GM19468 (cell line): ENCODE measurements at regions not wholly inside any gene's neighbourhood (a gene's known extent, or its start where the extent isn't known, plus 50 kb on each side); places are given as distances from the start of the nearest gene placed in this dataset.
"Not testable (repeated sequence)": the region's sequence is repeated elsewhere in the genome, so short reads cannot be mapped to it uniquely, and the experiment has no call there.

Source experiments
- ATAC-seq: cut with Tn5 transposase; IDR thresholded peaks from one replicate; pipeline ENCODE4 v1.9.1; 2021; ENCODE audit warnings: mild to moderate bottlenecking, moderate library complexity, moderate number of reproducible peaks; ENCODE audit not compliant: unreplicated experiment; ENCODE audit errors: extremely low read depth

DNA sequence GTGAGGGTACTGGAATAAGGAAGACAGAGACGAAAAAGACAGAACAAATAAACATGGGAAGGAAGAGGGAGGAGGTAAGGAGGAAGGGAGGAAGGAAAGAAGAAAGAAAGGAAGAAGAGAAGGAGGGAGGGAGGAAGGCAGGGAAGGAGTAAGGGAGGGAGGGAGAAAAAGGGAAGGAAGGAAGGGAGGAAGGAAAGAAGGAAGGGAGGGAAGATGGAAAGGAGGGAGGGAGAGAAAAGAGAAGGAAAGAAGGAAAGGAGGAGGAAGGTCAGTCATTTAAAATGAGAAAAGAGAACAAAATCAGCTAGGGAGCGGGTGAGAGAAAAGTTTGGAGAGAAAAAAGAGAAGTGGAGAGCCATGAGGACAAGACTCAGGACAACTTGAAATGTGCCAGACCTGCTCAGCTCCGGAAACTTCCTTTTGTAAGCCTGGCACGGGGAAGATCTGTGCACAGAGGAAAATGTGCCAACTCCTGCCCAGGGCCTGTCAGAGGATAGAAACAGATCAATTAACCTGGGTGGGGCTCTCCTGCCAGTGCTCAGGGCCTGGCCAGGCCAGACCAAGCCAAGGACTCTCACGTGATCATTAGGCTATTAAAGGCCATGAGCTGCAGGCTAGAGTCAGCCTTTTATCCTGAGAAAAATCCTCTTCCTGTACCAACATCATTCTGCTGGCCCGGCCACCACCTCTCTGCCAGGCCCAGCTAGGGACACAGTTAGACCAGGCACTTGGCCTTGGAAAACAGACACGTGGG lies 50.1 kb upstream of the BCL6 start:
- ATAC-seq, result no peak

DNA sequence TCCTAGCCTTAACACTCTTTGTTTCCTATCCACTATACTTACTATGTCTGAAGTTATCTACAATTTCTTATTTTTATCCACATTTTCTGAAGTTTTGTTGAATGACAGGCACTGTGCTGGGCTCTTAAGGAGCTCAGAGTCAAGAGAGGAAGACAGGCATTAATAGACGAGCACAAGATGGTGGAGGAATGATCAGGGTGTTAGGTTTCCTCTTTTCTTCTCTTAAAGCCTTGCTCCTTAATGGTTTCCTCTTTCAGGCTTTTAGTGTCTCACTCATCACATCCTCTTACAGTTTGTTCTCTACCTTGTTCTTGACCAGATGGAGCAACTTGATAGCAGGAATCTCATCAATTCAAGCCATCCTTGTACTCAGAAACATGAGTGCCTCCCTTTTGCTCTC lies 52.9 kb upstream of the BCL6 start:
- no peak for ATAC-seq

DNA sequence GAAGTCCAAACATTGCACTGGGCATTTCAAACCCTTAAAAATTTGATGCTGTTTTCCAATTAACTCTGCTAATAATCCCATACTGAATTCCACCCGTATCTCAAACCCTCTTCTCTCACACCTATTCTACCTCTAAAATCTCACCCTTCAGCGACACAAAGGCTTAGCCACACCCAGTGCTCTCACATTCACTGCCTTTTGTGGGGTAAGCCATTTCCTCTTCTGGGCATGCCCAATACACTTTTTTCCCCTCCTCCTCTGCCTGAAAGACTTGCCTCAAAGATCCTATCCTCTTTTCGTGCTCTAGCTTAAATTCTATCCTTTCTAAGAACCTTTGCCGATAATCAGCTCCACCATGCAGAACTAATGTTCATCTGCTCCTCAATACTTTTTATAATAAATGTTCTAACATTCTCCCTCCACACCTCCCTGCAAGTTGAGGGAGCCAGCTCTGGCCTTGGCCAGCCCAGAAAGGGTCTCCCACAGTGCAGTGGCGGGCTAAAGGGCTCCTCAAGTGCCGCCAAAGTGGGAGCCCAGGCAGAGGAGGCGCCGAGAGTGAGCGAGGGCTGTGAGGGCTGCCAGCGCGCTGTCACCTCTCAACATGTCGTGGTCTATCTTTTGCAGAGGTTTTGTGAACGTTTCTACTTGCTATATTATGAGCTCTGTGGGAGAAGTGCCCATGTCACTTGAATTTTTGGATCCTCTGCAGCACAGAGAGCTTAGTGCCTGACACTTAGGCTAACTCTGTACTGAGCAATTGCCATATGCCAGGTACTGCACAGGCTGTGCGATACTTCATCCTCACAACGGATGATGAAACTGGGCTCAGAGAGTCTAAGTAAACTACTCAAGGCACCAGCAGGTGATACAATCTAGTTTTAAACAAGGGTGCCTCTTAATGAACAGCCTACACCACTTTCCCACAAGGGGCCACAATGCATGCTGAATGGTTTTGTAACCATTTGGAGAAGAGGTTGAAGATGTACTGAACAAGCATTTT lies 53.6 kb upstream of the BCL6 start:
- ATAC-seq, result no peak

DNA sequence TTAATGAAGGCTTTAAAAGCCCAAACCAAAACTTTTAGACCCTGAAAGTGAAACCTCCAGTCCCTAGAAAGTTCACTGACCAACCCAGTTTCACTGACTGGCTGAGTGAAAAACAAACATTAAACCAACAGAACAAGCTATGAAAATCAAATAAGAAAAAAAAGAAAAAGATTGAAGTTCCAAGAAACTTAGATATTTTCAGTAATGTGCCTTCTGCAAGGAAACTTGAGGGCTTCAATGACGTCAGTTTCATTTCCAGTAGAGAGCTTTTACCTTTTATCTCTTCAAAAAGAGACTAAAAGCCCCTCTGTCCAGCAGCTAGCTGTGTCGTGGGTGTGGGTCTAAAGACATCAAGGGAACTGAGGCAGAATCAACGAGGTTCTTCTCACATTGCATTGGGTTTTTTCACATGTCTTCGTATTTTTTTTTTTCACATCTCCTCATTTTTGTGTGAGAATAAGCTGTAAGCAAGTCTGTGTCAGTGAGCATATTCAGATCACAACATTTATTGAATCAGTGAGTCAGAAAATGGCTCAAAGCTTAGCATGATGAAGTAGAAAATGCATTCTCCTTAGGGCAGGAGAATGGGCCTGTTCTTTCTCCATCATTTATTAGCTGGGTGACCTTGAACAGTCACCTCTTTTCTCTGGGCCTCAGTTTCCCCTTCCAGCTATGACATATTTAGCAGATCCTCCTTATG lies 54.8 kb upstream of the BCL6 start:
- peak; percentile 19 for ATAC-seq

DNA sequence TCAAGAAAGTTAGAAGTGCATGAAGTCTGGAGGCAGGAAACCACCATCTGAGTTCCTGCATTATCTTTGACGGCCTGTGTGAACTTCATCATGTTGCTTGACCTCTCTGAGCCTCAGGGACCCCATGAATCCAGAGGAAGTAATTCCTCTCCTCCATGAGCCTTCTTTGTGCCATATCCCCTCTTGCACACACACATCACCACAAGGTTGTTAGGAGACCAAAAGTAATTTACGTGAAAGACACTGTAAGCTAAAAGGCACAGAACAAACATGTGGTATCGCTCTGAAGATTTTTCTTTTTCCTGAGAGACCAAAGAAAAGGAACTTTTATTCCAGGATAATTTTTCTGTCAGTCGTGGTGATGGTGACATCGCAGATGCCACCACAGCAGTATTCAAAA lies 55.9 kb upstream of the BCL6 start:
- ATAC-seq, result no peak

DNA sequence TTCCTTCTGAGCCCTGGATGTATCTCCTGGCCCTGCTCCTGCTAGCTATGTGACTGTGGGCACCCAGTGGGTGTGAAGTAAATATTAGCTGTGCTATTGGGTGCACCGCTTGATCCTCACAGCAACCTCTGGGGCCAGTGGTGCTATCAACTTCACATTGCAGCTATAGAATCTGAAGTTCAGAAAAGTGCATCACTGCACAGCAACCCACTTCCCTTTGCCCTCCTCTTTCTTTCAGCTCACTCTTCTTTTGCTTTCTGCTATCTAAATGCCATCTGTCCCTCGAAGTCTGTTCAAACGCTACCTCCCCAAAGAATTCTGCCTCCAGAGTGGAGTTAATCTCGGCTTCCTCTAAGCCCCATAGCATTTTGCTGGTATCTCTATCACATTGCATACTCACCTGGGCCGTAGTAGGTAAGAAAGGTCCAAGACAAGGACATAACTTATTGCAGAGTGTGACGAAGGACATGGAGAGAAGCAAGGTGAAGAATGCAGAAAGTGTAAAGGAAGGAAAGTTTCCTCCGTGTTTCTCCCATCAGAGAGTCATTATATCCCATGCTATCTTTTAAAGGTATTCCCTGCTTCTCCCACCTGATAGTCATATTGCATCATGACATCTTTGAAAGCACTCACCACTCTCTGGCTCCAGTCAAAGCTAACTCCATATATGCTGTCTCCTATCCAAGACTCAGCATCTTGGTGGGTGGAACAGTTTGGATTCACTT lies 57.1 kb upstream of the BCL6 start:
- no peak for ATAC-seq

DNA sequence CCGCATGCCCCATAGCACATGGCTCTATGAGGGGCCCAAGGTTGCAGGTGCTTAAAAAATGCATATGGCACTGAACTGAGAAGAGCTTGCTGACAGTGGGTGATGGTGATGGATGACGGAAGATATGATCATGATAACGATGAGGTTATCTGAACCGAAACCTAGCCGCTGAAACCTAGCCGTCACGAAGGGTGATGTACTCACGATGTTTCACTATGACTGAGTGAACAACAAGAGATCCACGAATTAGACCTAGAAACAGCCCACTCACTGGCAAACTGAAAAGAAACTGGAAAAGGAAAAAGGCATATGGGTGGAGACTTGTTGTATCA lies 57.6 kb upstream of the BCL6 start:
- ATAC-seq, result peak; percentile 73

DNA sequence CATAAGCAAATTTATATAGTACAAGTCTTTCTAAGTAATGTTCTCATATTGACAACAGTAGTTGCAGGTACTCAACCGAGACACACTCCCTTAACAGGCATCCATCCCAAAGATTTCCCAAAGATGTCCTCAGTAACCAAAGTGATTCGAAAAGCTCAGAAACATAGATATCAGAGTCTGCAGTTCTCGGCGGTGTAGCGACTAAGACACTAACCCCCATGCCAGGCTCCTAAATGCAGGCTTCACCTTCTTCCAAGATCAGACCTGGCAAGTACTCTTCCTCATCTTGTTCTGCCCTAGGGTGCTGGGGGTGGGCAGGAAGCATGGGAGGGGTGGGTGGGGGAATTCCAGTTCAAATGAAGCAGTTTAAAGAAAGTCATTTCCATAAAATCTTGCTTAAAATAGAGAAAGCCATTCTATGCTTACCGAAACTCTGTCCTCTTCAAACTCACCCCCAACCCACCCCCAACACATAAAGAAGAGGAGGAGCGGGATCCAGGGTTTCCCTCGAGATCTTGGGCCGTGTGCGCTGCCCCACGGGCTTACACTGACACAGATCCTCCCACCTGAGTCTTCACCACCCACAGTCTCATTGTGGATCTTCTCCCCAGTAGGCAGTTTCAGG lies 59.0 kb upstream of the BCL6 start:
- no peak for ATAC-seq

DNA sequence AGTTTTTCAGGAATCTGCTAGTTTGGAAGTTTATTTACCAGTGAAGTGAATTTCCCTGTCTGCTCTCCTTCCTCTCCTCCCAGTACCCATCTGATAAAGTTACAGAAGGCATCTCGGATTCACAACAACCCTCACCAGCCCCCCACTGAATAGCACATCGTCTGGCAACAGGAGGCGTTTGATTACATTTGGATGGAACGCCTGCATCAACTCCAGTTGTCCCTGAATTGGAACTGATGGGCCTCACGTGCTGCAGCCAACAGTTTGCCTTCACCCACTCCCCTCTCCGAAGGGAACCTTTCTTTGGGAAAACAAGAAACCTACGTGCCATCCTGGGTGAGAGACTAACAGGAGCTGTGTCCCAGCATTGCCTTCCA lies 59.5 kb upstream of the BCL6 start:
- no peak for ATAC-seq

DNA sequence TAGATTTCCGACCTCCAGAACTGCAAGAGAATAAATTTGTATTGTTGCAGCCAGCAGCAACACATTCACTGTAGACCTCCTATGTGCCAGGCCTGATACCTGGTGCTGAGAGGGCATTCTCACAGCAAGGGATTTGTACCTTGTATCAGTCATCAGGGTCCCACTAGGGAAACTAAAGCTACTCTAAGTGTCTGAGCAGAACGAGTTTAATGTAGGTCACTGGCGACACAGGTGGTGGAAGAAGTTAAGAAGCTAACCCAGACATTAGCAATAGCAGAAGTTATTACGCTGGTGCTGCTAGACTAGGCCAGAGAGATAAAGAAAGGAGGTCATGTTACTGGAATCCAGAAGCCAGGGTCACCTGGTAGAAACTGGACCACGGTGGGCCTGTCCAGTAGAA lies 60.5 kb upstream of the BCL6 start:
- no peak for ATAC-seq

DNA sequence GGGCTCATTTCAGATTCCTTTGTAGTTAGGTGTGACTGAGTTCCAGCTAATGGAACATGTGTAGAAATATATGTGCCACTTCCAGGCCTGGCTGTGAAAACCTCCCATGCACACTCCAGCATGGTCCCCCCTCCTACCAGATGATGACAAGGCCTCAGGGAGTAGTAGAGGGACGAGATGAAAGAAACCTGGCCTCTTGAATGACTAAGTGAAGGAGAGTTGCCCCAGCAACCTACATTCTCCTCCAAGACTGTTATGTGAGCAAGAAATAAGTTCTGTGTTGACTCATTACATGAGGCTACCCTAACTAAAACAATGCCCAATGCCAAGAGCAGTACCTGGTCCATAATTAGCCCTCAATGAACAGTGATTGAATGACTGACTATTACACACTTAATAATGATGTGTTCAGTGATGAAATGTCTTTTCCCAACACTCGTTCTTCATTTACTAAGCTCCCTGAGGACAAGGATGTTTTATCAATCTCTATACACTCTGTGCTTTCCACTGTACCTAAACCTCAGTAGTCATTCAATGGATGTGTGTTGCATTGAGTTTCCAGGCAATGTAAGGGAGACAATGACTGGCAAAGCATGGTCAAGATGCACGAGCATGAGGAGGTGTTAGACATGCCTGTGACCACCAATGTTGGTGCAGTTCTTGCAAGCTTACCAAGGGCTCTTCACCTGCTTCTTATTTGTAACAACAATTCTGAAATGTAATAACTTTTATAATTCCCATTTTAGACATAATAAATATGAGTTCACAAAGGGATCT lies 62.0 kb upstream of the BCL6 start:
- ATAC-seq, result no peak

DNA sequence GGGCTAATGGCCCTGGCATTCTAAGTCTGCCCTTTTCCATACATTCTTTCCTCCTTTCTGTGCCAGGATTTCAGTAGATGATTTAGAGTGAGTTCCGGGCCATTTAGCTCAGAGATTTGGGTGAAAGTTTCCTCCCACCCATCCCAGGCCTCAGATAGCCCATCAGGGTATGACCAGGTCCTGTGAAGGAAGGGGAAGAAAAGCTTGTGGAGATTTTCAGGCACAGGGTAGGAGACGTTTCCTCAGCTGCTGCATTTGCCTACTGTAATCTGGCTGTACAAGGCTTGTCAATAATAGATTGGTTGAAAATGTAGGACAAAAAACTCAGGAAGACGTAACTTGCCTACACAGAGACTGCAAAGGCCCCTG lies 63.2 kb upstream of the BCL6 start:
- ATAC-seq, result no peak

DNA sequence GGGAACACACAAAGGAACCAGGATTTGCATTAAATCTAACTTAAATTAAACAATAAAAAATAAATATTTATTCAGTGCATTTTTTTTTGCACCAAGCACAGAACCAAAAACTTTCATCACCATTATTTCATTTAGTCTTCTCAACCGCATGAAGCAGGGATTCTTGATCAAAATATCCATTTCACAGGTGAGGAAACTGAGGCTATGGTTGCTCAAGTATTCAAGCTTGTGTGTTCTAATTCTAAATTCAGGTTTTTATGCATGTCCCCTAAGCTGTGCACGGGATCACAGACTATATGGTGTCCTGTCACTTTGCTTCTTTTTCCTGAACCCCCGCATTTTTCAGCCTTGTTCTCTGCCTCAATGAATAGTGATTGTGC lies 64.3 kb upstream of the BCL6 start:
- no peak for ATAC-seq

DNA sequence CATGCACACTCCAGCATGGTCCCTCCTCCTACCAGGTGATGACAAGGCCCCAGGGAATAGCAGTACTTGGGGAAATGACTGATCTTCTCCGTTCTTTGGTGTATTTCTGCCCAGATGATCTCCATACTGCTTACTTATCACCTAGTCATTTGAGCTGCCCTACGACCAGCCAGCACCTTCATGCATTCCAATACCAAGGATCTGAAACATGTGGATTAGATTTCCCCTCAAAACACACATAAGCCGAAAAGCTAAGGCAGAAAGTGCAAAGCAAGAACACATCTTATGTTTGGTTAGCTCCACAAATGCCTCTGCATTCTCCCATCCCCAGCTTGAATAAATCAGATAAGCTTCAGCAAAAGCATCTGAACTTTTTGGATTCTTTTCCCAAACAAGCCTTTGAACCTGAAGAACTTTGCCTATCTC lies 64.8 kb upstream of the BCL6 start:
- ATAC-seq, result no peak

DNA sequence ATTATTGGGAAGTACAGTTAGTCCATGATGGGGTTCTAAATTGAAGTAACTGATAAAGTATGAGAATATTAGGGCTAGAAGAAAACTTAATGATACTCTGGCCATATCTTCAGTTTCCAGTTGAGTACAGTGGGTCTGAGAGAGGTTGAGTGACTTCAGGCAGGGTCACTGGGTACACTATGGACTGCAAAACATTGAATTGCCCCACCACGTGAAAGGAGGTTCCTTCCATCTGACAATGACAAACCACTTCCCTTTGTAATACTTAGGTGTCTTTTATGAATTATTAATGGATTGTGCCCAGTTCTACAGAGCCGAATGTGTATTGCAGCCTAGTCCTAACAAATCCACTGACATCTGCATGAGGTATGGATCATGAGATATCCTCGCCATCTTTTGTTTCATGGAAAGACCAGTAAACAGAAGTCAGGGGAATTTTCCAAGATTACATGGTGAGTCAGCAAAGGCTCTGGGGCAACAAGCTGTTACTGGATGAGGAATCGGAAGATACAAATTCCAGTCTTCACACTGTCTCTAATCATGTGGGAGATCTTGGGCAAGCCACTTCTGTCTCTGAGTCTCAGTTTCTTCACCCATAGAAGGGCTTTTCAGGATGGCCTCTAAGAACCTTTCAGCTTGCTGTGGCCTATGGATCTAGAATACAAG lies 66.5 kb upstream of the BCL6 start:
- no peak for ATAC-seq

DNA sequence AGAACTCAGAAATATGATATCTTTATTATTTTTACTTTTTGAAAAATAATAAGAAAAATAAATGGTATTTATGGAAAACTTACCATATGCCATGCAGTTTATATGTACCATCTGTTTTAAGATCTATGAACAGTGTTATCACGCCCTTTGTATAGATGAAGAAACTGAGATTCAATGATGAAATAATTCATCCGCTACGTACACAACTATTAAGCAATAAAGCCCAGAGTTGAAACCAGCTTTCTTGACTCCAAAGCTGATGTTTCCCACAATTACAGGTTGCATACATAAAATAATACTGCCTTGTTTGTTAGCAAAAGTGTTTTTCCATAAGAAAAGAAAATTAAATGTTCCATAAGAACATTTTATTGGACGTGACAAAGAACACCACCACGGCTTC lies 67.2 kb upstream of the BCL6 start:
- ATAC-seq, result no peak

DNA sequence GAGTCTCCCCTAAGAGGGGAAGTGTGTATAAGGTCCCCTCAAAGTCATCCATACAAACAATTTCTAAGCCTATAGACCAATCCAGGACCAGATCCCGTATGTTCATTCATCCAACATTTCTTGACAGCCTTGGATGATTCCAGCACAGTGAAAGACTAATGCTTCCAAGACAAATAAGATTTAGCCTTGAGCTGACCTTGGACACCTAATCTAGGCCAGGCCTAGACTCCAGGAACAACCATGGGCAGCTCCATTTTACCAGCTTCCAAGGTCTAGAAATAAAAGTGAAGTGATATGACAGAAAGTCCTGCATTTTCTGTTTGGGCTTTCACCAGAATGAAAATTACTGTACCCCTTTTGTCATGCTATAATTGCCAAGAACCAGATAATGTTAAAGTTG lies 67.9 kb upstream of the BCL6 start:
- ATAC-seq, result no peak

DNA sequence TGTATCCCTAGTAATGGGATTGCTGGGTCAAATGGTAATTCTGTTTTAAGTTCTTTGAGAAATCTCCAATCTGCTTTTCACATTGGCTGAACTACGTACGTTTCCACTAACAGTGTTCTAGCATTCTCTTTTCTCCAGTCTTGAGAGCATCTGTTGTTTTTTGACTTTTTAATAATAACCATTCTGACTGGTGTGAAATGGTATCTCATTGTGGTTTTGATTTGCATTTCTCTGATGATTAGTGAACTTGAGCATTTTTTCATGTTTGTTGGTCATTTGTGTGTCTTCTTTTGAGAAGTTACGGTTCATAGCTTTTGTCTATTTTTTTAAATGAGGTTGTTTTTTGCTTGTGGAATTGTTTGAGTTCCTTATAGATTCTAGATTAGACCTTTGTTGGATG lies 72.5 kb upstream of the BCL6 start:
- not testable (repeated sequence) for ATAC-seq
